ENCODE measurements at regions not wholly inside any gene's neighbourhood (a gene's known extent, or its start where the extent isn't known, plus 50 kb on each side); places are given as distances from the start of the nearest gene placed in this dataset.

GRCh38 chr2:39492095-39492590, 55.1 kb upstream of the MAP4K3 start (continued):
- TF ChIP-seq ARID5B (CRISPR knock-in tag; IDR thresholded peaks at IDR 0.05) (peak; percentile 92), ZBTB26 (CRISPR knock-in tag; IDR thresholded peaks at IDR 0.05; ENCODE audit: borderline replicate concordance) (no peak), ZNF704 (CRISPR knock-in tag; IDR thresholded peaks at IDR 0.05; ENCODE audit: borderline replicate concordance) (no peak), ZNF788 (CRISPR knock-in tag; IDR thresholded peaks at IDR 0.05; ENCODE audit: borderline replicate concordance) (no peak), NFRKB (IDR thresholded peaks at IDR 0.05) (no peak), ZNF687 (CRISPR knock-in tag; IDR thresholded peaks at IDR 0.05) (no peak), POGK (CRISPR knock-in tag; conservative IDR thresholded peaks at IDR 0.05) (no peak), SMAD9 (CRISPR knock-in tag; IDR thresholded peaks at IDR 0.05) (no peak), ZNF589 (CRISPR knock-in tag; conservative IDR thresholded peaks at IDR 0.05) (no peak), PRPF4 (IDR thresholded peaks at IDR 0.05; ENCODE audit: low read depth, low read length, poor library complexity, severe bottlenecking) (no peak), NFAT5 (CRISPR knock-in tag; IDR thresholded peaks at IDR 0.05) (no peak)
